Retinal pigment epithelial cell (primary cell): ENCODE measurements at regions not wholly inside any gene's neighbourhood (a gene's known extent, or its start where the extent isn't known, plus 50 kb on each side); places are given as distances from the start of the nearest gene placed in this dataset.
"Not testable (repeated sequence)": the region's sequence is repeated elsewhere in the genome, so short reads cannot be mapped to it uniquely, and the experiment has no call there.

ENCODE experiments used
- DNase-seq: peaks from one replicate; pipeline ENCODE4 v3.0.0-alpha.2; 2010; ENCODE audit warnings: low read depth
- H3K4me3 ChIP-seq: 2 replicates; pipeline ENCODE4 v1.5.1; 2011; ENCODE audit warnings: mild to moderate bottlenecking, low read length, control low read depth, moderate library complexity
- CTCF ChIP-seq: conservative IDR thresholded peaks from 2 replicates; pipeline ENCODE4 v1.5.1; 2011; ENCODE audit warnings: low read depth, low read length, control low read depth, inconsistent platforms

- H3K4me3 ChIP-seq = no peak overlapping the region
- no peak for TF ChIP-seq CTCF
- no peak for DNase-seq
These were observed 691.0 kb upstream of the MBL2 start for GRCh38 chr10:53463539-53463938.

- no peak overlapping the region for H3K4me3 ChIP-seq
- no peak for TF ChIP-seq CTCF
These were observed 685.4 kb upstream of the MBL2 start for GRCh38 chr10:53458007-53458406.

GRCh38 chr10:53453196-53453595, 680.6 kb upstream of the MBL2 start:
- peak; percentile 45 for TF ChIP-seq CTCF
- no peak for DNase-seq
- no peak overlapping the region for H3K4me3 ChIP-seq

More at GRCh38 chr10:53458007-53458406, 685.4 kb upstream of the MBL2 start:
- no peak for DNase-seq

GRCh38 chr10:53447576-53447975, 675.0 kb upstream of the MBL2 start:
- no peak overlapping the region for H3K4me3 ChIP-seq
- TF ChIP-seq CTCF = no peak
- no peak for DNase-seq

GRCh38 chr10:53441843-53442242, 669.3 kb upstream of the MBL2 start:
- DNase-seq = no peak
- TF ChIP-seq CTCF = no peak
- H3K4me3 ChIP-seq = no peak overlapping the region

DNA sequence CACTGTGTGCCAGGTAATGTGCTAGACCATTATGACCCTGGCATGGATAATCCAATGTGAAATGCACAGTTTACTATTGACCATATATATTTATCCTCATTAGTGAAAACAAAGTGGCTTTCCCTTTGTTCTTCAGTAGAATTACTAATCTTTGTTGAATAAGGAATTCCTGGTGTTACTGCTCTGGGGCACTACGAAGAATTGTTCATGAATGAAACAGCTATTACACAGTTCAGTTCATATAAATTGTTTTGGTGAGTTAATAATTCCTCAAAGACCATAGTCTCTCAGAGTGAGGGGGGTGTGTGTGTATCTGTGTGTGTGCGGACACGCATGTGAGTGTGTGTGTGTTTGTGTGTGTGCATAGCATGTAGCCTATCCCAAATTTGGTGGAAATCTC, 668.0 kb upstream of the MBL2 start:
- DNase-seq = no peak
- TF ChIP-seq CTCF = no peak
- no peak overlapping the region for H3K4me3 ChIP-seq

- DNase-seq, H3K4me3 ChIP-seq: not testable (repeated sequence)
These were observed 666.5 kb upstream of the MBL2 start for GRCh38 chr10:53439075-53439474.

DNA sequence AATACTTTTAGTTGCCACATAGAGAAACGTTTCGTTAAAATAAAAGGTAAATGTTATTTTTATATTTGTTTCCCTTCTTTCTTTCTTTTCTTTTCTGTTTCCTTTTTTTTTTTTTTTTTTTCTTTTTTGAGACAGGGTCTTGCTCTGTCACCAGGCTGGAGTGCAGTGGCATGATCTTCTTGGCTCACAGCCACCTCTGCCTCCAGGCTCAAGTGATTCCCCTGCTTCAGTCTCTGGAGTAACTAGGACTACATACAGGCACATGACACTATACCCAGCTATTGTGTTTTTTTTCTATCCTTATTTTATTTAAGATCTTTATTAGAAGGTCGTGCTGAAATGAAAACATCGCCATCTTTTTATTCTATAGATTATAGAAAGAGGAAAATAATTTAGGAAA, 661.8 kb upstream of the MBL2 start:
- DNase-seq = no peak
- H3K4me3 ChIP-seq = no peak overlapping the region
- TF ChIP-seq CTCF = no peak
